ENCODE measurements at regions not wholly inside any gene's neighbourhood (a gene's known extent, or its start where the extent isn't known, plus 50 kb on each side); places are given as distances from the start of the nearest gene placed in this dataset.

GRCh38 chr22:42330170-42330569, 59.7 kb upstream of the TCF20 start:
- no peaks in the 10 kb centered on the region for H3K9me3 Mint-ChIP-seq
- no peak overlapping the region for H3K4me3 Mint-ChIP-seq
- H3K27me3 Mint-ChIP-seq (ENCODE audit: insufficient read depth): peaks cover 9% of the 10 kb centered on the region
- no peaks in the 10 kb centered on the region for H3K4me1 Mint-ChIP-seq (ENCODE audit: low read depth)
- H3K27ac Mint-ChIP-seq: no peak overlapping the region
- no peak for TF ChIP-seq CTCF (IDR thresholded peaks at IDR 0.05)
- DNase-seq: no peak
- no peaks in the 10 kb centered on the region for H3K36me3 Mint-ChIP-seq (ENCODE audit: low read depth)

DNA sequence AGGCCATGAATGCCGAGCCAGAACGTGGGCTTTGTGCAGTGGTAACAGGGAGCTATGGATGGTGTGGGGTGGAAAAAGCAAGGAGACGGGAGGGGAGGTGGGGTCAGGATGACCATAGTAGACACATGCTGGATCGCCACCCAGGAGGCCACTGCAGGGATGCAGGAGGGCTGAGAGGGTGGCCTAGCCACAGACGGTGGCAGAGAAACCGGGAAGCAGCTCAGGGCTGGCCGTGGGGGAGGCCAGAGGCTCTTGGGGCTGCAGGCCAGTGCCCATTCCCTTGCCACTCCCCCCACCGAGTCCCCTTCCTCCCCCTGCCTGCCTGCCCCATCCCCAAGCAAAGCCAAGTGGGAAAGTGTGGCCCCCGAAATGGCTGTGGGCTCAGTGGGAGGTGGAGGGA, 59.1 kb upstream of the TCF20 start:
- no peak for TF ChIP-seq CTCF (IDR thresholded peaks at IDR 0.05)
- Mint-ChIP-seq H3K36me3 (ENCODE audit: low read depth) (no peaks in the 10 kb centered on the region), H3K9me3 (no peaks in the 10 kb centered on the region), H3K4me3 (no peak overlapping the region), H3K27ac (no peak overlapping the region), H3K27me3 (ENCODE audit: insufficient read depth) (peaks cover 9% of the 10 kb centered on the region), H3K4me1 (ENCODE audit: low read depth) (no peaks in the 10 kb centered on the region)
- DNase-seq: no peak

GRCh38 chr22:42328784-42329145, 58.3 kb upstream of the TCF20 start:
- TF ChIP-seq CTCF (IDR thresholded peaks at IDR 0.05): no peak
- Mint-ChIP-seq H3K4me1 (ENCODE audit: low read depth) (no peaks in the 10 kb centered on the region), H3K9me3 (no peaks in the 10 kb centered on the region), H3K27me3 (ENCODE audit: insufficient read depth) (peaks cover 13% of the 10 kb centered on the region), H3K36me3 (ENCODE audit: low read depth) (no peaks in the 10 kb centered on the region), H3K27ac (no peak overlapping the region), H3K4me3 (no peak overlapping the region)
- no peak for DNase-seq

DNA sequence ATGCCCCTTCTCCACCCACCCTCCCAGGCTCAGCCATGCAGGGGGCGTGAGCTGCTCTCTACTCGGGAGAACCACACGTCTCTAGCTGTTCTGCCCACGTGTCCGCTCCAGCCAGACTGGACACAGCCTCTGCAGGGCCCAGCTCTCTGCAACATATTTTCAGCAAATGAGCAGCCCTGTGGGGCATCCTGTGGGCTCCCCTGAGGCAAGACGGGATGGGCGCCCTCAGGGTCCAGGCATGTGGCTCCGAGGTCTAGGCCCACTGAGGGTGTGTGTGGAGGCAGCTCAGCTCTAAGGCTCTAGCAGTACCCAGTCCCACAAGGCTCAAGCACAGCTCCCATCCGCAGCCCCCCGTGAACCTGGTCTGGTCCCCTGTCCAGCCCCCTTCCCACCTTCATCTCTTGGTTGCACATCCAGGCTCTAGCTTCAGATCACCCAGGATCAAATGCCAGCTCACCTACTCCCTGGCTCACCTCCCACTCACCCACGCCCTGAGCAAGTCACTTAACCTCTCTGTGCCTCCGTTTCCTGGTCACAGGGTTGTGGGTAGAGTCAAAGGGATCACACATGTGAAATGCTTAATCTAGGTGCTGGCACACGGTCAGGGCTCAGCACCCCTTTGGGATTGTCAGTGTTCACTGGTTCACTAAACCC, 57.8 kb upstream of the TCF20 start:
- TF ChIP-seq CTCF (IDR thresholded peaks at IDR 0.05): no peak
- no peaks in the 10 kb centered on the region for H3K36me3 Mint-ChIP-seq (ENCODE audit: low read depth)
- no peaks in the 10 kb centered on the region for H3K9me3 Mint-ChIP-seq
- H3K4me3 Mint-ChIP-seq: no peak overlapping the region
- H3K27me3 Mint-ChIP-seq (ENCODE audit: insufficient read depth): peaks cover 13% of the 10 kb centered on the region
- H3K4me1 Mint-ChIP-seq (ENCODE audit: low read depth): no peaks in the 10 kb centered on the region
- no peak for DNase-seq
- no peak overlapping the region for H3K27ac Mint-ChIP-seq

DNA sequence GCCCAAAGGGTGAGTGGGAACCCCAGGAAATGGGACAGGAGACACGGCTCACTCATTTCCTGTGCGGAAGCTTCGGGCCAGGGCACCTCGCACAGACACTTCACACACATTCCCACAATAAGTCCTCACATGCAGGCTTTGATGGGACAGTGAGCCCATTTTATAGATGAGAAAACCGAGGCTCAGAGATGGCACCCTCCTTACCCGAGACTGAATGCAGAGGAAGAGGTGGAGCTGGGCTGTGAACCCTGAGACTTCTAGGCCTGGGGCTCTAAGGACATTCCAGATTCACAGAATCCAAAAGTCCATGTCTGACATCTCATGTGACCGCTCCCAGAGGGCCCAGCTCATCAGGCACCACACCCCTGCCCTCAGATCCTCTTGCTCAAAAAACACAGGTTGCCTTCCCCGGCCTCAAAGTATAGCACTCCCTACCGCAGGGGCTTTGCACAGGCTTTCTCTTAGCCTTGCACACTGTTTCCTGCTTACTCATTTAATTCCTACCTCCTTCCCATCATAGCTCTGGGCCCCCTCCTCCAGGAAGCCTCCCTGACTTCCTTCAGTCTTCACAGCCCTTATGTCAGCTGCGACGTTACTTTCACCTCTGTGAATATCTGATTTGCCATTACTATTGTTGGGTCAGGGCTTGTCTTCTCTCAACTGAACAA, 57.1 kb upstream of the TCF20 start:
- Mint-ChIP-seq H3K4me1 (ENCODE audit: low read depth) (no peaks in the 10 kb centered on the region), H3K9me3 (no peaks in the 10 kb centered on the region), H3K36me3 (ENCODE audit: low read depth) (no peaks in the 10 kb centered on the region), H3K27me3 (ENCODE audit: insufficient read depth) (peaks cover 13% of the 10 kb centered on the region), H3K27ac (no peak overlapping the region), H3K4me3 (no peak overlapping the region)
- TF ChIP-seq CTCF (IDR thresholded peaks at IDR 0.05): no peak
- DNase-seq: no peak
